Liver (tissue), 8 donors: ENCODE measurements at regions not wholly inside any gene's neighbourhood (a gene's known extent, or its start where the extent isn't known, plus 50 kb on each side); places are given as distances from the start of the nearest gene placed in this dataset.

Experiments used
- DNase-seq: peaks from one replicate; pipeline ENCODE4 v3.0.0-alpha.2; 2017; ENCODE audit warnings: low spot score
- H3K27ac ChIP-seq, 2 donors: one replicate each; pipeline ENCODE4 v1.7.0; 2013; ENCODE audit warnings: inconsistent platforms in 2 of 2, low read length in 2 of 2, control low read depth in 1 of 2, low read depth in 1 of 2, mild to moderate bottlenecking in 1 of 2
- H3K27me3 ChIP-seq, 4 donors: one replicate each; pipeline versions ENCODE4 v1.6.1 to v1.7.0; 2013; ENCODE audit warnings: low read length in 3 of 4, inconsistent platforms in 1 of 4, mild to moderate bottlenecking in 1 of 4, moderate library complexity in 1 of 4; ENCODE audit not compliant: control insufficient read depth in 4 of 4, insufficient read depth in 4 of 4
- H3K36me3 ChIP-seq, 4 donors: one replicate each; pipeline versions ENCODE4 v1.6.1 to v1.7.0; 2013; ENCODE audit warnings: low read length in 3 of 4, mild to moderate bottlenecking in 3 of 4, low read depth in 1 of 4, moderate library complexity in 1 of 4; ENCODE audit not compliant: control insufficient read depth in 4 of 4, insufficient read depth in 3 of 4
- H3K4me1 ChIP-seq, 4 donors: one replicate each; pipeline versions ENCODE4 v1.6.1 to v1.7.0; 2013; ENCODE audit warnings: low read length in 3 of 4, mild to moderate bottlenecking in 3 of 4, moderate library complexity in 1 of 4; ENCODE audit not compliant: control insufficient read depth in 4 of 4, insufficient read depth in 4 of 4
- H3K4me3 ChIP-seq, 3 donors: one replicate each; pipeline versions ENCODE4 v1.6.1 to v1.7.0; 2013; ENCODE audit warnings: low read length in 3 of 3, control low read depth in 1 of 3, low read depth in 1 of 3, mild to moderate bottlenecking in 1 of 3
- H3K9ac ChIP-seq, 2 donors: one replicate each; pipeline ENCODE4 v1.7.0; 2013; ENCODE audit warnings: low read length in 2 of 2, mild to moderate bottlenecking in 2 of 2, moderate library complexity in 2 of 2, control low read depth in 1 of 2, low read depth in 1 of 2
- H3K9me3 ChIP-seq, 4 donors: one replicate each; pipeline versions ENCODE4 v1.6.1 to v1.7.0; 2013; ENCODE audit warnings: low read length in 3 of 4; ENCODE audit not compliant: control insufficient read depth in 4 of 4
- ATF3 ChIP-seq: IDR thresholded peaks from 2 replicates; pipeline ENCODE4 v1.6.1; 2016; ENCODE audit warnings: antibody characterized with exemption
- CTCF ChIP-seq: fragments of 150-350 bp; IDR thresholded peaks from 2 replicates; pipeline ENCODE4 v1.5.1; 2017; ENCODE audit warnings: improper control_type of control experiment, low read depth, low read length; ENCODE audit not compliant: missing input control
- EGR1 ChIP-seq, 2 donors: IDR thresholded peaks; 2 replicates each; pipeline ENCODE4 v1.6.1; 2016 to 2018; ENCODE audit warnings: antibody characterized with exemption in 2 of 2, low read depth in 2 of 2
- FOXA1 ChIP-seq: IDR thresholded peaks from 2 replicates; pipeline ENCODE4 v1.6.1; 2016; ENCODE audit warnings: antibody characterized with exemption
- GABPA ChIP-seq, 2 donors: IDR thresholded peaks in 1 of 2; conservative IDR thresholded peaks in 1 of 2; 2 replicates each; pipeline ENCODE4 v1.6.1; 2016; ENCODE audit warnings: antibody characterized with exemption in 2 of 2, mild to moderate bottlenecking in 1 of 2, moderate library complexity in 1 of 2
- HNF4A ChIP-seq, 2 donors: conservative IDR thresholded peaks; 2 replicates each; pipeline ENCODE4 v1.6.1; 2016; ENCODE audit warnings: antibody characterized with exemption in 2 of 2, mild to moderate bottlenecking in 2 of 2
- HNF4G ChIP-seq: IDR thresholded peaks from 2 replicates; pipeline ENCODE4 v1.6.1; 2016; ENCODE audit warnings: antibody characterized with exemption
- MAX ChIP-seq: IDR thresholded peaks from 2 replicates; pipeline ENCODE4 v1.6.1; 2016; ENCODE audit warnings: antibody characterized with exemption
- RAD21 ChIP-seq, 2 donors: IDR thresholded peaks; 2 replicates each; pipeline ENCODE4 v1.6.1; 2016; ENCODE audit warnings: antibody characterized with exemption in 2 of 2, mild to moderate bottlenecking in 2 of 2
- REST ChIP-seq: IDR thresholded peaks from 2 replicates; pipeline ENCODE4 v1.6.1; 2016; ENCODE audit warnings: antibody characterized with exemption, mild to moderate bottlenecking
- RXRA ChIP-seq, 2 donors: IDR thresholded peaks; 2 replicates each; pipeline ENCODE4 v1.6.1; 2017 to 2018; ENCODE audit warnings: antibody characterized with exemption in 2 of 2, mild to moderate bottlenecking in 1 of 2
- SP1 ChIP-seq: IDR thresholded peaks from 2 replicates; pipeline ENCODE4 v1.6.1; 2018; ENCODE audit warnings: antibody characterized with exemption, mild to moderate bottlenecking
- TAF1 ChIP-seq: conservative IDR thresholded peaks from 2 replicates; pipeline ENCODE4 v1.6.1; 2016; ENCODE audit warnings: antibody characterized with exemption, mild to moderate bottlenecking
- ZBTB33 ChIP-seq: IDR thresholded peaks from 2 replicates; pipeline ENCODE4 v1.6.1; 2016; ENCODE audit warnings: antibody characterized with exemption
- WGBS: extraction: QIAGEN DNeasy Blood & Tissue Kit; methylation state at CpG from one replicate; pipeline ENCODE4 v1.1.7; 2013; 5-methylcytosine and 5-hydroxymethylcytosine counted together
- donor health status: healthy.
- donor health status: healthy.
- donor health status: healthy.
- donor health status: healthy.
- donor health status: healthy.

GRCh38 chrX:45381366-45381765, 180.7 kb upstream of the DIPK2B start:
- Histone ChIP-seq H3K4me3 (no peak overlapping the region), H3K27ac (no peak overlapping the region), H3K4me1 (no peaks in the 10 kb centered on the region), H3K9me3 (peaks cover 0 to 2% (median 0%) of the 10 kb centered on the region in 4 donors), H3K27me3 (no peaks in the 10 kb centered on the region), H3K9ac (no peak overlapping the region), H3K36me3 (no peaks in the 10 kb centered on the region)
- no peak for DNase-seq
- WGBS, result 95% methylated on average over 24 of the region's 24 CpGs
- no peak for TF ChIP-seq REST
- no peak for TF ChIP-seq HNF4A (conservative IDR thresholded peaks at IDR 0.05)
- TF ChIP-seq FOXA1, result no peak
- TF ChIP-seq GABPA (IDR thresholded peaks at IDR 0.05 in 1 of 2, conservative IDR thresholded peaks at IDR 0.05 in 1 of 2), result no peak
- no peak for TF ChIP-seq TAF1

GRCh38 chrX:45379236-45379635, 178.6 kb upstream of the DIPK2B start:
- Histone ChIP-seq H3K27ac (no peak overlapping the region), H3K36me3 (no peaks in the 10 kb centered on the region), H3K27me3 (no peaks in the 10 kb centered on the region), H3K4me1 (no peaks in the 10 kb centered on the region), H3K4me3 (no peak overlapping the region), H3K9ac (no peak overlapping the region), H3K9me3 (peaks cover 0 to 2% (median 0%) of the 10 kb centered on the region in 4 donors)
- TF ChIP-seq ZBTB33 (no peak), REST (no peak), FOXA1 (no peak), ATF3 (no peak)
- DNase-seq, result no peak

- Histone ChIP-seq H3K9me3 (peaks cover 0 to 9% (median 3%) of the 10 kb centered on the region in 4 donors), H3K9ac (no peak overlapping the region), H3K4me3 (no peak overlapping the region), H3K36me3 (no peaks in the 10 kb centered on the region), H3K4me1 (no peaks in the 10 kb centered on the region), H3K27ac (no peak overlapping the region), H3K27me3 (no peaks in the 10 kb centered on the region)
- DNase-seq, result no peak
- TF ChIP-seq EGR1 (IDR thresholded peaks at IDR 0.05; ENCODE audit: low read depth in 2 of 2), result no peak
- TF ChIP-seq RAD21 (IDR thresholded peaks at IDR 0.05), result no peak
- TF ChIP-seq CTCF, result no peak
- no peak for TF ChIP-seq ZBTB33
- no peak for TF ChIP-seq MAX
- no peak for TF ChIP-seq RXRA (IDR thresholded peaks at IDR 0.05)
- TF ChIP-seq HNF4A (conservative IDR thresholded peaks at IDR 0.05), result no peak
- TF ChIP-seq SP1, result no peak
- TF ChIP-seq HNF4G, result no peak
Observed at GRCh38 chrX:45372151-45372550, 171.5 kb upstream of the DIPK2B start.
